DOHH2 (cell line): ENCODE measurements at regions not wholly inside any gene's neighbourhood (a gene's known extent, or its start where the extent isn't known, plus 50 kb on each side); places are given as distances from the start of the nearest gene placed in this dataset.

Experiments used
- CTCF ChIP-seq: fragments of 200-600 bp; sonication (generic); IDR thresholded peaks from one replicate; pipeline ENCODE4 v1.5.1; 2014; ENCODE audit warnings: antibody characterized with exemption, mild to moderate bottlenecking, low read depth, low read length; ENCODE audit not compliant: poor library complexity, severe bottlenecking
- EZH2phosphoT487 ChIP-seq: fragments of 200-600 bp; sonication (generic); IDR thresholded peaks from 2 replicates; pipeline ENCODE4 v1.6.1; 2017; ENCODE audit warnings: borderline replicate concordance, mild to moderate bottlenecking, antibody characterized with exemption, low read length, moderate library complexity, mixed read lengths

GRCh38 chr1:189987509-189987908 is 490.2 kb downstream of the BRINP3 start:
- TF ChIP-seq CTCF (no peak), EZH2phosphoT487 (no peak)
